ENCODE measurements at regions not wholly inside any gene's neighbourhood (a gene's known extent, or its start where the extent isn't known, plus 50 kb on each side); places are given as distances from the start of the nearest gene placed in this dataset.
"Not testable (repeated sequence)": the region's sequence is repeated elsewhere in the genome, so short reads cannot be mapped to it uniquely, and the experiment has no call there.

- DNase-seq = no peak
Observed at GRCh38 chr6:85068221-85068620, 303.8 kb upstream of the TBX18 start.

- DNase-seq = no peak
Observed at GRCh38 chr6:85066266-85066665, 301.9 kb upstream of the TBX18 start.

GRCh38 chr6:85065831-85066230, 301.4 kb upstream of the TBX18 start:
- DNase-seq = no peak

GRCh38 chr6:85063611-85064010, 299.2 kb upstream of the TBX18 start:
- DNase-seq = no peak

GRCh38 chr6:85062884-85063283, 298.5 kb upstream of the TBX18 start:
- DNase-seq = no peak

- no peak for DNase-seq
Observed at GRCh38 chr6:85058806-85059205, 294.4 kb upstream of the TBX18 start.

- no peak for DNase-seq
Observed at GRCh38 chr6:85050149-85050548, 285.8 kb upstream of the TBX18 start.

- no peak for DNase-seq
Observed at GRCh38 chr6:85049282-85049681, 284.9 kb upstream of the TBX18 start.

- DNase-seq = no peak
Observed at GRCh38 chr6:85047818-85048217, 283.4 kb upstream of the TBX18 start.

GRCh38 chr6:85045767-85046166, 281.4 kb upstream of the TBX18 start:
- DNase-seq = not testable (repeated sequence)

GRCh38 chr6:85044361-85044760, 280.0 kb upstream of the TBX18 start:
- DNase-seq = no peak

GRCh38 chr6:85041376-85041775, 277.0 kb upstream of the TBX18 start:
- no peak for DNase-seq

- no peak for DNase-seq
Observed at GRCh38 chr6:85037221-85037620, 272.8 kb upstream of the TBX18 start.

GRCh38 chr6:85035766-85036165, 271.4 kb upstream of the TBX18 start:
- DNase-seq = no peak

GRCh38 chr6:85033547-85033946, 269.1 kb upstream of the TBX18 start:
- no peak for DNase-seq

- no peak for DNase-seq
Observed at GRCh38 chr6:85026021-85026420, 261.6 kb upstream of the TBX18 start.

- no peak for DNase-seq
Observed at GRCh38 chr6:85023721-85024120, 259.3 kb upstream of the TBX18 start.

- no peak for DNase-seq
Observed at GRCh38 chr6:85017352-85017751, 253.0 kb upstream of the TBX18 start.

- no peak for DNase-seq
Observed at GRCh38 chr6:85016726-85017125, 252.3 kb upstream of the TBX18 start.

- DNase-seq = peak; percentile 82
Observed at GRCh38 chr6:85015396-85015990, 251.1 kb upstream of the TBX18 start.

- no peak for DNase-seq
Observed at GRCh38 chr6:85010865-85011264, 246.5 kb upstream of the TBX18 start.

- DNase-seq = no peak
Observed at GRCh38 chr6:85008296-85009009, 244.1 kb upstream of the TBX18 start.

GRCh38 chr6:85006362-85006761, 242.0 kb upstream of the TBX18 start:
- no peak for DNase-seq

- no peak for DNase-seq
Observed at GRCh38 chr6:85005494-85005893, 241.1 kb upstream of the TBX18 start.
